GM19043 (cell line): ENCODE measurements at regions not wholly inside any gene's neighbourhood (a gene's known extent, or its start where the extent isn't known, plus 50 kb on each side); places are given as distances from the start of the nearest gene placed in this dataset.

Experiments
- ATAC-seq: cut with Tn5 transposase; IDR thresholded peaks from one replicate; pipeline ENCODE4 v1.9.1; 2021; ENCODE audit warnings: low read depth; ENCODE audit not compliant: unreplicated experiment

DNA sequence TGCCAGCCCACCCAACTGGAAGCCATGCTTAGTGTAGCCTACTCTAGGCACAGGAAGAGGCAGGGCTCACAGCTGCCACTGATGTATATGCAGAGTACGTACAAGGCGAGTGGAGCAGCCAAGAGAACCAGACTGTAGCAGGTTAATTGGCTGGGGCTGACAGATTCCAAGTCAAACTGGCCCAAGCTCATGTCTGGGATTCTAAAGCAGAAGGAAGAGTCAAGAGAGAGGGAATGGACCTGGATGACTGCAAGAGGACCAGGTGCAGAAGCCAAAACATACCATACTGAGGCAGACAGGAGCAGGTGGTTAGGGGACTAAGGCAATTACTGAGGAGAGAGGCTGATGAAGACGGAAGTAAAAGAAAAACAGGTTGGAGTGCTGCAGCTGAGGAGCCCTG, 51.3 kb upstream of the LRRN2 start:
- no peak for ATAC-seq

DNA sequence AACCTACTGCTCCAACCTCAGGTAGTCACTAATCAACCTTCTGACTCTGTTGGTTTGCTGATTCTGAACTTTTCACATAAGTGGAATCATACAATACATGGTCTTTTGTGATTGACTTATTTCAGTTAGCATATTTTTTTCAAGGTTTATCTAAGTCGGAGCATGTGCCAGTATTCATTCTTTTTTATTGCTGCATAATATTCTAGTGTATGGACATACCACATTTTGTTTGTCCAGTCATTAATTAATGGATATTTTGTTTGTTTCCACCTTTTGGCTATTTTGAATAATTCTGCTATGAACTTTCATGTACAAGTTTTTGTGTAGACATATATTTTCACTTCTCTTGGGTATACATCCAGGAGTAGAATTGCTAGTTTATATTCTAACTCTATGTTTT, 53.0 kb upstream of the LRRN2 start:
- ATAC-seq = no peak

DNA sequence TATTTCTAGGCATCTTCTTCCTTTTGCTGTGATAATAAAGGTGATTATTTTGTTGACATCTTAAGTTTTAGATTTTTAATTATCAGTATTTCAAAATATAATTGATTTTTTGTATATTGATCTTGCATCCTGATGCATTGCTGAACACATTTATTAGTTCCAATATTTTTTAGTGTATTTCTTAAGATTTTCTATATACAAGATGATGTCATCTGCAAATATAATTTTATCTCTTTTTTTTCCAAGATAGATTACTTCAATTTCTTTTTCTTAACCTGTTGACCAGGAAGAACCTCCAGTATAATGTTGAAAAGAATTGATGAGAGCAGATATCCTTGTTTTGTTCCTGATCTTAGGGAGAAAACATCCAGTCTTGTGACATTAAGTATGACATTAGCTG, 54.8 kb upstream of the LRRN2 start:
- ATAC-seq = no peak

DNA sequence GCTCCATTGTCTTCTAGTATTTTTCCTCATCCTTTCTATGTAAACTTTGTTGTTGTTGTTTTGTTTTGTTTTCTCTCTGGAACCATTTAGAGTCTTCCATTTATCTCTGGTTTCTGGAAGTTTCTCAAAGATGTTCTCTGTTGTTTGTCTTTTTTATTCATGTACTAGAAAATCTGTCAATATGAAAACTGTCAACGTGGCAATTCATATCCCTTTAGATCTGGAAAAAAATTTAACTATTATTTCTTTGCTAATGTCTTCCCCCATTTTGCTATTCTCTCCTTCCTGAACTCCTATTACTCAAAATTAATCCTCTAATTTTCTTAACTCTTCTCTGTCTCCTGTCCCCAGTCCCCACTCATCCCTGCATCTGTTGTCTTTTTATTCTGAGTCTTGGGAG, 55.9 kb upstream of the LRRN2 start:
- ATAC-seq = no peak

DNA sequence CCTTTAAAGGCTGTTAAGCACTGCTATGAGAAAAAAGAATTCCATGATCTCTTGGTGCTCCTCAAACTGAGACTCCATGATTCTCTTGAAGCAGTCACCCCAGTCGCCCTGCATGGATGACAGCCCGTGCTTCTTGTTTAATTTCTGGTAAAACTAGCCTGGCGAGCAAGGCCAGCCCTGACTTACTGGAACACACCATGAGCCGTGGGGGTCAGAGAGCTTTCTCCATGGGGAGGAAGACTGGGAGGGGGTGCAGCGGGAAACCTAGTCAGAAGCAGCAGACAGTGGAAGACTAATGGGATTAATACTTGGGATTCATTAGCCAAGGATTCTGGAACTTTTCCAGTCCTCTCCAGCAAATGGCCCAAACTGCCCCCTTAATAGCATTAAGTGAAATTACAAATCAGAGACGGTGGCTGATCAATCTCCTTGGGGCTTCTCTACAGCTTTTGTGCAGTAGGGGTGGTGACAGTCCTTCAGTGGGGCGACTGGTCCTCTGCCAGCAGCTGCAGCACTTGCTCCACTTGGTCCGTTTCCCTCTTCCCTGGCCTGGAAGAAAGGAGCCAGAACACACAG, 57.2 kb upstream of the LRRN2 start:
- ATAC-seq = no peak

DNA sequence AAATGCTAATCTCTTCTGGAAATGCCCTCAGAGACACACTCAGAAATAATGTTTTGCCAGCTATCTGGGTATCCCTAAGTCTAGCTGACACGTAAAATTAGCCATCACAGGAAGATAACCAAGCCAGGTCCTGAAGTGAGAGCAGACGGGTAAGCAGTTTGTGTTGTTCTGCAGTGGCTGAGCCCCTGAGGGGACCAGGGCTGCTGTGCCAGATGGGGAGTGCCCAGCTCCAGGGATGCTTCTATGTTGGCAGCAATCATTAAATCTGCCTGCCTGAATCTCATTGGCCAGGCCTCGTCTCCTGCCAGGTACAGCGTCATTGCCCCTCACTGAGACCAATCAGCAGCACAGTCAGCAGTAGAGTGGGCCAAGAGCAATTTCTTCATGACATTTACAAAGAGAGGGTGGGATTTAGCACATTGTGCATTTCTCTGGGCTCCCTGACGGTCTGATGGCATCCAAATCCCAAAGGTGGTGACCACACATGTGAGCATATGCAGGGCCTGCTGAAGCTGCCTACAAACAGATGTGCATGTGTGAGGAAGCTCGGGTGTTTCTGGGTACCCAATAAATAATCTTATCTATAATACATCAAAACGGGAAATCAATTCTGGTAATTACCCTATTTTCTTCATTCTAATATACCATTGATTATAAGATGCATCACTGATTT, 58.7 kb upstream of the LRRN2 start:
- no peak for ATAC-seq

DNA sequence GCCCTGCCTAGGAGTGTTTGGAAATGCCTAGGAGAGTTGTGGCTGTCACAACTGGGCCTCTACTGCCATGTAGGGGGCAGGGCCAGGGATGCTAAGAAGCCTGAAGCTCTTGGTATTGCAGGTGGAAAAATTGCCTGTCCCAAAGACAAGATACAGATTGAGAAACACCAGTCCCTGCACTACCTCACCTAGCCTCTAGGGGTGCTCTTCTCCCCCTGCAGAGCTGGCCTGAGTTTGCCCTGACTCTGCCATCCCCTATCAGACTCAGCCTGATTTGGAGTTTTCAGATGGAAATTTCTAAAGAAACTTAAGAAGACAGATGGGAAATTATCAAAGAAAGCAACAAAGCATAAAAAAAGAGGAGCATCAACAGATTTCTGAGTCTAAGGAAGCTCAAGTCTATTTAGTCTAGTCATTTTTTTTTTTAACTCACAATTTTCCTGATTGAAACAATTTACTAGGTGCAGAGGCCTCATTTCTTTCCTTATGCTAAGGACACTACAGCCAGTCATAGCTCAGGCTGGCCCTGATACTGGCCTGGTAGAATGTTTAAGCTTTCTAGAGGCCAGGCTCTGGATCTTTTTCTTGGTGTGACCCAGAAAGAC, 61.4 kb upstream of the LRRN2 start:
- no peak for ATAC-seq

DNA sequence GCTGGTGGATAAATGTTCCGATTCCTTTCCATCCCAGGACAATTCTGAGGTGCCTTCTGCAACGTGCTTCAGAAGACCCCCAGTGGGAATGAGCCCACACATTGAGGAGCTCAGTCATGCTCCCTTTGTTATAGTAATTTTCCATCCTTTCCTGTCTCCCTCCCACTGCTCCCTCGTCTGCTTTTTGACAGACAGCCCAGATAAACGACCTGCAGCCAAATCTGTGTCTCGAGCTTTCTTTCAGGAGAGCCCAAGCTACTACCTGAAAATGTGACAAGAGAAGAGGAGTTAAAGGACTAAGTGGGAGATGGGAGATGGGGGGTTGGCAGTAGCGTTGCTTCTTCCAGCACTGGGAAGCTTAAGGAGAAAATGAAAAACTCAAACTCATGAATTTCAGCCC, 65.9 kb upstream of the LRRN2 start:
- no peak for ATAC-seq

DNA sequence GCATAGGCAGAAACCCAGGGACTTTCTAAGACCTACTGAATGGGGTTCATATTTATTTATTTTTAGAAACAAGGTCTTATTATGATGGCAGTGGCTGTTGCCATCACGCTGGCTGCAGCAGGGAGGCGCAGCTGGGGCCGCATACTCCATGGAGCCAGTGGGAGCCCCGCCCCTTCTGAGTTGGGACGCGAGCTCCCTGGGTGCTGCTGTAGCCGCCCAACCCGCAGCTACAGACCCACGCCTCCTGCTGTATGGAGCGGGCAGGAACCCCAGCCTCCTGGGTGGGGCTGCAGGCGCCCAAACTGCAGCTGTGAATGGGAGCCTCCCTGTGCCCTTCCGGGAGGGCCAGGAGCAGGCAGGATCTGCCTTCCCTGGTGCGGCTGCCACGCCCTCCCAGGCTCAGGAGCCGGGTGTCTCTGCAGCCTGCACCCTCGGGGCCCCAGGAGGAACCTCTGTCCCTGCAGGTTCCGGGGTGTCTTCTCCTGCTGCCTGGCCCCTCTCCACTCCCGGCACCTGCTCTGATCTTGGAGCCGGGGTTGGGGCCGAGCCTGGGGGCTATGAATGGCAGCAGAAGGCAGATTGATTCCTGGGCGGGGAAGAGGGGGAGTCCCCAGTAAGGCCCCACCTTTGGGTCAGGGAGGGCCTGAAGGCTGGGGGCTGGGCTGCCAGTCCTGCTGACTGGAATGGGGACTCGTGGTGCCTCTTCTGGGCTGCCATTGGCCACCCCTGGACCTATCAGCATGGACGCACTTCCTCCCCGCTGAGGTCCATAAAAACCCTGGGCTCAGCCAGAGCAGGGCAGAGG, 66.5 kb upstream of the LRRN2 start:
- no peak for ATAC-seq

DNA sequence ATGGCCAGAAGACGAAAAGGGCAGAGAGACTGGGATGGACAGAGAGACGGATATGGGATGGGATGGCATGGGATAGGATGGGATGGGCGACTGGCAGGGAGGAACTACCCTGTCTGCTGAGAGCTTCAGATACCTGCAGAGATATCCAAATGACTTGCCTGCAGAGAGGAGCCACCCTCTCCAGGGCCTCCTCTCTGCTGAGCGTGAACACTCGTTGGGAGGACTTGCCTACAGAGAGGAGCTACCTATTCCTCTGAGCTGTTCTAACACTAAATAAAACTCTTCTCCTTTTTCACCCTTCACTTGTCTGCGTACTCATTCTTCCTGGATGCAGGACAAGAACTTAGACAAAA, 67.1 kb upstream of the LRRN2 start:
- no peak for ATAC-seq

DNA sequence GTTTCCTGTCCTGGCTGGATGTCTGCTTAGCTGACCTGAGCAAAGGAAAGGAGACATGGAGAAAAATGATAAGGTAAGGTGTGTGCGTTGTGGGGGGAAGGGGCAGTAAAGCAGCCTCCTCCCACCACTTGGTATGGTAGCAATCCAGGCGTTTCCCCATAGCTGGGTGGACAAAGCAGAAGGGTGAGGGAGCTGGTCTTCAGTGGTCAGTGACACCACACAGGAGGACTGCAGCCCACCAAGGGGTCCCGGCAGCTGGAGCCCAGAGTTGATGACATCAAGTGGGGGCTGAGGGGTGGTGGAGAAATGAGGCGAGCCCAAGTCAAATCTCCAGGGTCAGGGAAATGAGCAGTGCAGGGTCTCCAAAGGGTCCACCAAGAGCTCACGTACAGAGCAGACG, 69.3 kb upstream of the LRRN2 start:
- no peak for ATAC-seq

DNA sequence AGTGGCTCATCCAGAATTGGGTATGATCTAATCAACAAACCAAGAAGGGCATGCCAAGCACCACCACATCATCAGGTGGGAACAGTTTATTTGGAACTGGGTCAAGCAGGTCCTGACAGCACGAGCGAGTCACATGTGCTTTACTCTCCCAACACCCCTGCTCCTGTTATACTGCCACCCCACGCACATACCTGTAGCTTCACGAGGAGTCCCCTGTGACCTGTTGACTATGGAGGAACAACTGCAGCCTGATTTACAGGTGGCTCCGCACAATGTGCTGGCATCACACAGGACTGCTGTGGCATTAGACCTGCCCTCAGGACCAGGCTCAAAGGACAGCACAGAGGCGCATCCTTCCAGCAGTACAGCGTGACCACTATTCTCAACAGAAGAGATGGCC, 70.8 kb upstream of the LRRN2 start:
- no peak for ATAC-seq

DNA sequence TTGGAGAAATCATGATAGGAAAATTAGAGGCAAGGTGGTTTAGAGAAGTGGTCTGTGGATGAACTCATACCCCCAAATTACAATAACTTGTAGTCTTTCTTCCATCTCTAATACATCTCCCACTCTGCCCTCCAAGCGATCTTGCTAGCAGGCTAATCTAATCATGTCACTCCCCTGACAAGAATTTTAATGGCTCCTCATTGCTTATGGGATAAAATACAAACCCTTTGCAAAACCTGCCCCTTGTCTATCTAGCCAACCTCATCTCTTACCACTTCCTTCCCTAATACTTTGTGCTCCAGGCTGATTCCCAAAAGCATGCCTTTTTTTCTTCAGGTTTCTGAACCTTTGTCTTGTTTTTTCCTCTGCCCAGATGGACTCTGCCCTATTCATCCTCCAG, 71.3 kb upstream of the LRRN2 start:
- no peak for ATAC-seq

DNA sequence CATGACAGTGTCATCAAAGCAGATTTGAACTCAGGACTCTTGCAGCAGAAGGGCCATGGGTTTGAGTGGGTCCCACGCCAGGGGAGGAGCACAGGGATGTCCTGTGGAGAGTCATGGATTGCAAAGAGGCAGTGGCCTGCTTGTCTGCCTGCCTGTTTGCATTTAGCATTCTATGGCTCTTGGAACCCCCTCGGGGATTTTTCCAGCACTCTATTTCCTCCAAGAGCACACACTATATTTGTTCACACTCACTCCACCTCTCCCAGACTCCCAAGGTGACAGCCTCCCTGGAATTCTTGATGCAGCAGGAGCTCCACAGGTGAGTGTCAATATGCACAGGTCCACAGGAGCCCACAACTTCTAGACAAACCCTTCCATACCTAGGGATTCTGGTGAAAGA, 73.1 kb upstream of the LRRN2 start:
- no peak for ATAC-seq

DNA sequence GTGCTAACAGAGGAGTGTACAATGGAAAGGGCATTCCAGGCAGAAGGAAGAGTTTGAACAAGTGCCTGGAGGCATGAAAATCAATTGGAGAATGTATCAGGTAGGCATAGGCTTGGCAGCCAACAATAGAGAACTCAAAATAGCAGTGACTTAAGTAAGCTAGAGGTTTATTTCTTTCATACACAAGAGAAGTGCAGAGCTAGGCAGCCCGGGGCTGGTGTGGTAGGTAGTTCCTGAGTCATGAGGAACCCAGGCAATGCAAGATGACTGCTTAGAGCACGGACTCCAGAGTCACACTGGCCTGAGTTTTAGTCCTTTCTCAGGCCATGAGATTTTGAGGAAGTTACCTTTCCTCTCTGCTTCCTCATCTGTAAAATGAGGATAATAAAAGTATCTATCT, 74.8 kb upstream of the LRRN2 start:
- no peak for ATAC-seq

DNA sequence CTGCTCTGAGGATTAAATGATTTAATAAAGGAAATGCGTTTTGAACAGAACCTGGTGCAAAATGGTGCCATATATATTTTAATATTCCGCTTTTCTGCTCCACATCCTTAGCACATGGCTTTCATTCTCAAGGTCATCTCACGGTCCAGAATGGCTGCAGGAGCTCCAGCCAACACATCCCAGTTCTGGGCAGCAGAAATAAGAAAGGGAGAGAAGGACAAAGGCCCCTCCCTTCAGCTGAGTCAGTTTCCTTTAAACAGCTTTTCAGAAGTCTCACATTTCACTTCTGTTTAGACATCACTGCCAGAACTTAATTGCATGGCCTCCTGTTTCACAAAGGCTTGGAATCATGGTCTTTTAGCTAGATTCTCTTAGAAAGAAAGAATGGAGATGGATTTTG, 75.2 kb upstream of the LRRN2 start:
- ATAC-seq = no peak

DNA sequence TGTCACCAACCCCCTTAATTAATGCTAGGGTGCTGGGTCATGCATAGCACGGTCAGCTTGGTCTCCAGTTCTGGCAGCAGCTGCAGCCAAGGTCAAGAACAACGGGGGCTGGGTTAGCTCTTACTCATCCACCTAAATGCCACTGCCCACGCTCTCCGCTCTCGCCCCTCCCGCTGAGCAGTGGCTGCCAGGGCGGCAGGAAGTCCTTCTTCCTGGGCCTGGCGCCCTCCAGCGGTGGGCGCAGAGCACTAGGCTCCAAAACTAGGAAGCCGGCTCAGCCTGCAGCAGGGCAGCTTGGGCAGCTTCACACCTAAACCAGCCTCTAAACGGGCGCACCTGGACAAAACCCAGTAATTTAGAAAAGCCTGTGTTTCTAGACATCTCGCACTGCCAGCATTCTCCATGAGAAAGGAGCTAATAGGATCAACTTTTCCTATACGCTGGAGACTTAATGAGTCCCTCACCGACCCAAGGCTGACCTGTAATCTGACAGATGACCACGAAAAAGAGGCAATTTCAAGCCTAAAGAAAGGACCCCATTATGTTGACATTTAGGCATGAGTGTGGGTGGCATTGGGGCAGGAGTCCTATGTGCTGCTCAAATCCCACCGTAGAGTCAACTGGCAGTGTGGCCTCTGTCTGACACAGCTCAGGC, 78.4 kb upstream of the LRRN2 start:
- no peak for ATAC-seq

DNA sequence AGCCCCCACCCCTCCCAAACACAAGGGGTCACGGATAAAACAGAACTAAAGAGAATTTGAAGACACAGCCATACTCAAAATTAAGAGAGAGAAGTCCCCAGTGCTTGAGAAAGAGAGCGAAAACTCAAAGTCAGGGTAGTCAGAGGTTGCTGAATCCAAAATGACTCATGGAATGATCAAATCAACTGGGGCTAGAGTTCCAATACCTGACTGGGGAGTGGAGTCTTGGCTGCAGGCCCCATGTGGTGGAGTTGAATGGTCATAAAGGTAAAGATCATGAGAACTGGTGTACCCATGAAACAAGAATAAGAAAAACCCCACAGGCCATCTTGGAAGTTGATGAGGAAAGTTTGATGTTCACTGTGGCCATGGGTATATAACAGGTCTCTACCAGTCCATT, 84.5 kb upstream of the LRRN2 start:
- no peak for ATAC-seq

DNA sequence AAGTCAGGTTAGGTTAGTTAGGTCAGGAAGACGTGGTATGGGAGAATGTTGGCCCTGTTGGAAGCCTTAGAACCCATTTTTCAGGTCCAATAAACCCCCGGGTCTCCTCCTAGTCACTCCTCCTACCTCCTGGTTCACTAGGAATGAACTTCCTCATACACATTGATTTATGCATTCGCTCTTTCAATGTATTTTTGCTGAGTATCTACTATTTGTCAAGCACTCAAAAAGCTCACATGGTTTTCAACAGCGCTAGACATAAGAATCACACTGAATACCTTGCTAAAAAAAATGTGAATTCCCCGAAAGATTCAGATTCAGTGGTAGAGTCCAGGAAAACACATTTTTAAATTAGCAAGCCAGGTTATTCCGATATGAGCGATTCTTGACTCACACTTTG, 85.8 kb upstream of the LRRN2 start:
- no peak for ATAC-seq

DNA sequence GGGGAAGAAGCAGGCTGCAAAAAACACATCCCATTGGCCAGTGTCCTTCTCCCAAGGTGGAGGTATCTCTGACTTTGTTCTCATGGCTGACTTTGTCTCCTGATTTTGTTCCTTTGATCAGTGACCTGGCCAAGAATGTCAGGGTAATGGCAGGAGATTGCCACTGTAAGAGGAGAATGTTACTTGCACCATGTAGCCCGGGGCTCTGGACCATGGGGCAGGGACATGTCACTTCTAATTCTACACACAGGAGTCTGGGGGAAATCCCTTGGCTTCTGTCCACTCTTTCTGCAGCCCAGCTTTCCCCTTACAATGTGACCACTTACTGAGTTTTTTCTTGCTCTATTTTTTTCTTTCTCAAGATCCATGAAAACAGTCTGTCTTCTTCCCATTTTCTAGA, 87.7 kb upstream of the LRRN2 start:
- ATAC-seq = no peak

DNA sequence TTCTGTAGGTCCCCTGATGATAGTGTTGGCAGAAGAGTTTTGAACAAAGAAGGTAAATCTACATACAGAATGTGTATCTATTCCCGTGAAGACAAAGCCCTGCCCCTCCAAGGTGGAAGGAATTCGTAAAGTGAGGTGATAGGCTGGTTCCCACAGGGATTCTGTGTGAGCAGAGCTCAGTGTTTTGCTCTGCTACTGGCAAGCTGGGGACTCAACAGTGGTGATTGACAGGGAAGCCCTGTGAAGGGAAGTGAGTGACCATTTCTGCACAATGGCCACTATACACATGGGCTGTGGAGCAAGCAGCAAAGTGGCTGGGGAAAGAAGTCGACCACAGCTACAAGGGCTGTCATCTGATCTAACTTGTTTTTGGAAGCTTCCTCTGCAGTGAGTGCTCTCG, 90.0 kb upstream of the LRRN2 start:
- no peak for ATAC-seq
